ENCODE measurements at regions not wholly inside any gene's neighbourhood (a gene's known extent, or its start where the extent isn't known, plus 50 kb on each side); places are given as distances from the start of the nearest gene placed in this dataset.

DNA sequence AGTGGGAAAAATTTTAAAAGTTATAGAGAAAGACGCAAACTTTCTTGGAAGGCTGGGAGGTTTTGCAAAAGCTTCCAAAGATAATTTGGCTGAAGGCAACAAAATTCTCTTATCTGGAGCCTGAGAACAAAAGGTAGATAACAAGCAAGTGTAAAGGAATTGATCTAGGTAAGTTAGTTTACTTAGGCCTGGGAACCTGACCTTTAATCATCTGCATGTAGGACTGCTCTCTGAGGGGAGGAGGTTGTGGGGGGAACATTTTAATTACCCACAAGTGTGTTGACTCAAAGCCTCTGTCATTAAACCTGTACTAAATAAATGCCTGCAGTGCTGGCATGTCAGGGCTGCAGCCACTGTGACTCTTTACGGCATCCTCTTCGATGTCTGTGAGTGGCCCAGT lies 532.3 kb upstream of the SLITRK5 start:
- TF ChIP-seq, protein P1, sequence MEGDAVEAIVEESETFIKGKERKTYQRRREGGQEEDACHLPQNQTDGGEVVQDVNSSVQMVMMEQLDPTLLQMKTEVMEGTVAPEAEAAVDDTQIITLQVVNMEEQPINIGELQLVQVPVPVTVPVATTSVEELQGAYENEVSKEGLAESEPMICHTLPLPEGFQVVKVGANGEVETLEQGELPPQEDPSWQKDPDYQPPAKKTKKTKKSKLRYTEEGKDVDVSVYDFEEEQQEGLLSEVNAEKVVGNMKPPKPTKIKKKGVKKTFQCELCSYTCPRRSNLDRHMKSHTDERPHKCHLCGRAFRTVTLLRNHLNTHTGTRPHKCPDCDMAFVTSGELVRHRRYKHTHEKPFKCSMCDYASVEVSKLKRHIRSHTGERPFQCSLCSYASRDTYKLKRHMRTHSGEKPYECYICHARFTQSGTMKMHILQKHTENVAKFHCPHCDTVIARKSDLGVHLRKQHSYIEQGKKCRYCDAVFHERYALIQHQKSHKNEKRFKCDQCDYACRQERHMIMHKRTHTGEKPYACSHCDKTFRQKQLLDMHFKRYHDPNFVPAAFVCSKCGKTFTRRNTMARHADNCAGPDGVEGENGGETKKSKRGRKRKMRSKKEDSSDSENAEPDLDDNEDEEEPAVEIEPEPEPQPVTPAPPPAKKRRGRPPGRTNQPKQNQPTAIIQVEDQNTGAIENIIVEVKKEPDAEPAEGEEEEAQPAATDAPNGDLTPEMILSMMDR (IDR thresholded peaks at IDR 0.05; ENCODE audit: poor library complexity) = no peak
- TF ChIP-seq EZH2phosphoT487 (IDR thresholded peaks at IDR 0.05; ENCODE audit: low read depth, severe bottlenecking, unreplicated experiment) (no peak), EZH2 (IDR thresholded peaks at IDR 0.05; ENCODE audit: borderline replicate concordance) (no peak)
- Histone ChIP-seq H3K79me2 (no peaks in the 10 kb centered on the region), H2AFZ (no peak overlapping the region), H3K36me3 (replicated peaks; ENCODE audit: insufficient read depth, low read depth) (no peaks in the 10 kb centered on the region), H3K27ac (no peak overlapping the region), H3K9me2 (replicated peaks; ENCODE audit: insufficient read depth) (no peaks in the 10 kb centered on the region), H4K20me1 (ENCODE audit: insufficient read depth, poor library complexity, severe bottlenecking) (no peaks in the 10 kb centered on the region), H3K4me2 (no peak overlapping the region), H3K4me3 (no peak overlapping the region), H3K27me3 (no peaks in the 10 kb centered on the region), H3K4me1 (ENCODE audit: insufficient read depth) (no peaks in the 10 kb centered on the region), H3K9me3 (ENCODE audit: low read depth) (no peaks in the 10 kb centered on the region)
- 89% methylated on average over 3 of the region's 3 CpGs for WGBS (ENCODE audit: low lambda C conversion rate, missing lambda C conversion rate)
- no peak for DNase-seq (ENCODE audit: low spot score)

DNA sequence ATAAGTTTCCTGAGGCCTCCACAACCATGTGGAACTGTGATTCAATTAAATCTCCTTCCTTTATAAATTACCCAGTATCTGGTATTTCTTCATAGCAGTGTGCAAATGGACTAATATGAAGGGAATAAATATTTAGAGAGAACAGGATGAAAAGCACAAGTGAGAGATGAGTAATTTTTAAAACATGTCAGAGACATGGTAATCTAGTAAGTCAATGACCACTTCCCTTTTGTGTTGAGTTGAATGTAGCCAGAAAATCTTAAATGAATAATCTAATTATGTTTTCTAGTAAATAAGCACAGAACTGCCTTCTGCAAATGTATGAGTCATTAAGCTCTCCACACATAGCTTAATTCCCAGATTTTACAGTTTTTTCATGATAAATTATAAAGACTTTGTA lies 524.1 kb upstream of the SLITRK5 start:
- no peaks in the 10 kb centered on the region for H3K79me2 ChIP-seq
- H4K20me1 ChIP-seq (ENCODE audit: insufficient read depth, poor library complexity, severe bottlenecking) = no peaks in the 10 kb centered on the region
- no peaks in the 10 kb centered on the region for H3K9me2 ChIP-seq (replicated peaks; ENCODE audit: insufficient read depth)
- no peak for DNase-seq (ENCODE audit: low spot score)
- no peak for TF ChIP-seq EZH2phosphoT487 (IDR thresholded peaks at IDR 0.05; ENCODE audit: low read depth, severe bottlenecking, unreplicated experiment)
- no peak for TF ChIP-seq EZH2 (IDR thresholded peaks at IDR 0.05; ENCODE audit: borderline replicate concordance)
- TF ChIP-seq, protein P1 (IDR thresholded peaks at IDR 0.05; ENCODE audit: poor library complexity) = no peak
- no peaks in the 10 kb centered on the region for H3K27me3 ChIP-seq
- no peaks in the 10 kb centered on the region for H3K4me1 ChIP-seq (ENCODE audit: insufficient read depth)
- H3K36me3 ChIP-seq (replicated peaks; ENCODE audit: insufficient read depth, low read depth) = no peaks in the 10 kb centered on the region
- H3K27ac ChIP-seq = no peak overlapping the region
- H3K4me3 ChIP-seq = no peak overlapping the region
- H2AFZ ChIP-seq = no peak overlapping the region
- no peak overlapping the region for H3K4me2 ChIP-seq
- H3K9me3 ChIP-seq (ENCODE audit: low read depth) = no peaks in the 10 kb centered on the region

DNA sequence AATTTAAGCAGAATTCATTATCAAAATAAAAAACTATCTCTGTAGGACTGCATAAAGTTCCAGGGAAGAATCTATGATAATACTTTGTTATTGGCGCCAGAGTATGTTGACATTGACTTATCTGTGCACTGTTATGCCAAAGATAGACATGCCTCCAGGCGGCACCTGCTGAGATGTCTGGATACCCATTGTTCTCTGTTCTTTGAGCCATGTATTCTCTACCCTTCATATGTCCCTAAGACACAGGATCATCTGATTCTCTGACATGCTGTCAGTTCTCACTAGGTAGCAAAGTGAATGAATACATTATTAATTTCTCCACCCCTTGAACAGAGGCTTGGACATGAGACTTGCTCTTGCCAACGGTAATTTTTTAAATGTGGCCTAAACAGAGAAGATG lies 517.8 kb upstream of the SLITRK5 start:
- Histone ChIP-seq H2AFZ (no peak overlapping the region), H3K27me3 (no peaks in the 10 kb centered on the region), H4K20me1 (ENCODE audit: insufficient read depth, poor library complexity, severe bottlenecking) (no peaks in the 10 kb centered on the region), H3K79me2 (no peaks in the 10 kb centered on the region), H3K4me2 (no peak overlapping the region), H3K27ac (no peak overlapping the region), H3K9me3 (ENCODE audit: low read depth) (no peaks in the 10 kb centered on the region), H3K4me1 (ENCODE audit: insufficient read depth) (no peaks in the 10 kb centered on the region), H3K4me3 (no peak overlapping the region), H3K36me3 (replicated peaks; ENCODE audit: insufficient read depth, low read depth) (no peaks in the 10 kb centered on the region), H3K9me2 (replicated peaks; ENCODE audit: insufficient read depth) (no peaks in the 10 kb centered on the region)
- no peak for DNase-seq (ENCODE audit: low spot score)
- WGBS (ENCODE audit: low lambda C conversion rate, missing lambda C conversion rate) = 93% methylated on average over 3 of the region's 3 CpGs
- TF ChIP-seq EZH2phosphoT487 (IDR thresholded peaks at IDR 0.05; ENCODE audit: low read depth, severe bottlenecking, unreplicated experiment) (no peak), EZH2 (IDR thresholded peaks at IDR 0.05; ENCODE audit: borderline replicate concordance) (no peak)
- TF ChIP-seq, protein P1 (IDR thresholded peaks at IDR 0.05; ENCODE audit: poor library complexity) = no peak

DNA sequence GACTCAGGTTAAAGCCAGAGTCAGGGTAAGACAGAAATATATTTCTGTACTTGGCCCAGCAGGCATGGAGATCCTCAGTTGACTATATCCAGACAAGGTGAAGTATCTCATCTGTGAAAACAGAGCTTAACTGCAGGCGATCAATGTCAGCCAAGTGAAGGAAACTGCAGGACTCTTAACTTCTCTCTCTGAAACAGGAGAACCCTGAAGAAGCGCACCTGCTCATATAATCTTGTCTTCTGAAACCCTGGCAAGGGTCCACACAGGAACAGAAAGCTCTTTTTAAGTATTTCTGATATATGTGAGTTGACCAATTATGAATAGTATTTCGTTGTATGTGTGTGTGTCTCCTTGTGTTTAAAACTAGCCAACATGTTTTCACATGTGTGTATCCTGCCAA lies 504.8 kb upstream of the SLITRK5 start:
- WGBS (ENCODE audit: low lambda C conversion rate, missing lambda C conversion rate) = 92% methylated on average over 3 of the region's 3 CpGs
- Histone ChIP-seq H3K27ac (no peak overlapping the region), H3K27me3 (no peaks in the 10 kb centered on the region), H3K79me2 (no peaks in the 10 kb centered on the region), H3K4me1 (ENCODE audit: insufficient read depth) (no peaks in the 10 kb centered on the region), H2AFZ (no peak overlapping the region), H3K36me3 (replicated peaks; ENCODE audit: insufficient read depth, low read depth) (no peaks in the 10 kb centered on the region), H3K9me2 (replicated peaks; ENCODE audit: insufficient read depth) (no peaks in the 10 kb centered on the region), H3K9me3 (ENCODE audit: low read depth) (no peaks in the 10 kb centered on the region), H3K4me3 (no peak overlapping the region), H4K20me1 (ENCODE audit: insufficient read depth, poor library complexity, severe bottlenecking) (no peaks in the 10 kb centered on the region), H3K4me2 (no peak overlapping the region)
- TF ChIP-seq, protein P1 (IDR thresholded peaks at IDR 0.05; ENCODE audit: poor library complexity) = no peak
- no peak for TF ChIP-seq EZH2 (IDR thresholded peaks at IDR 0.05; ENCODE audit: borderline replicate concordance)
- TF ChIP-seq EZH2phosphoT487 (IDR thresholded peaks at IDR 0.05; ENCODE audit: low read depth, severe bottlenecking, unreplicated experiment) = no peak
- no peak for DNase-seq (ENCODE audit: low spot score)

Data from hepatocyte (in vitro differentiated cells).